GM23338 (cell line): ENCODE measurements at regions not wholly inside any gene's neighbourhood (a gene's known extent, or its start where the extent isn't known, plus 50 kb on each side); places are given as distances from the start of the nearest gene placed in this dataset.

ENCODE experiments used
- ATAC-seq: fragments of 200-7000 bp; cut with Tn5 transposase; 3 replicates; pipeline ENCODE4 v1.9.1; 2020
- DNase-seq: peaks from one replicate; pipeline ENCODE4 v3.0.0-alpha.2; 2015; ENCODE audit warnings: low spot score
- H2AFZ ChIP-seq: fragments of 200-600 bp; sonication (generic); 2 replicates; pipeline ENCODE4 v1.8.0; 2016; ENCODE audit warnings: antibody characterized with exemption, mild to moderate bottlenecking, moderate library complexity
- H3F3A ChIP-seq: fragments of 200-600 bp; sonication (generic); replicated peaks from 2 replicates; pipeline ENCODE4 v1.8.0; 2017; ENCODE audit warnings: antibody characterized with exemption, mixed run types, low read depth
- H3K27ac ChIP-seq: fragments of 200-600 bp; sonication (generic); 2 replicates; pipeline ENCODE4 v1.6.1; 2016; ENCODE audit warnings: low read depth
- H3K27me3 ChIP-seq: fragments of 200-600 bp; sonication (generic); 2 replicates; pipeline ENCODE4 v1.8.0; 2016; ENCODE audit warnings: mild to moderate bottlenecking, mixed run types, moderate library complexity; ENCODE audit not compliant: insufficient read depth
- H3K36me3 ChIP-seq: fragments of 200-600 bp; sonication (generic); 2 replicates; pipeline ENCODE4 v1.8.0; 2016; ENCODE audit warnings: mild to moderate bottlenecking; ENCODE audit not compliant: insufficient read depth
- H3K4me1 ChIP-seq: fragments of 200-600 bp; sonication (generic); 2 replicates; pipeline ENCODE4 v1.8.0; 2016; ENCODE audit warnings: mild to moderate bottlenecking, moderate library complexity; ENCODE audit not compliant: insufficient read depth
- H3K4me2 ChIP-seq: fragments of 200-600 bp; sonication (generic); 2 replicates; pipeline ENCODE4 v1.7.1; 2017; ENCODE audit warnings: mixed run types
- H3K4me3 ChIP-seq: fragments of 200-600 bp; sonication (generic); 2 replicates; pipeline ENCODE4 v1.6.1; 2016; ENCODE audit warnings: mixed run types
- H3K79me2 ChIP-seq: fragments of 200-600 bp; sonication (generic); replicated peaks from 2 replicates; pipeline ENCODE4 v1.8.0; 2017; ENCODE audit warnings: mild to moderate bottlenecking; ENCODE audit not compliant: insufficient read depth
- H3K9me2 ChIP-seq: fragments of 200-600 bp; sonication (generic); 2 replicates; pipeline ENCODE4 v1.8.0; 2017; ENCODE audit not compliant: insufficient read depth
- H4K20me1 ChIP-seq: fragments of 200-600 bp; sonication (generic); replicated peaks from 2 replicates; pipeline ENCODE4 v1.8.0; 2017; ENCODE audit warnings: mild to moderate bottlenecking; ENCODE audit not compliant: insufficient read depth
- H3K27ac Mint-ChIP-seq: 2 replicates; pipeline ENCODE4 v1.8.0; 2020; ENCODE audit warnings: inconsistent platforms, mild to moderate bottlenecking, moderate library complexity, mixed read lengths
- H3K27me3 Mint-ChIP-seq: 3 replicates; pipeline ENCODE4 v1.8.0; 2022; ENCODE audit warnings: low read depth, mild to moderate bottlenecking, moderate library complexity, mixed read lengths, inconsistent platforms; ENCODE audit not compliant: insufficient read depth, poor library complexity
- H3K36me3 Mint-ChIP-seq: 3 replicates; pipeline ENCODE4 v1.8.0; 2021; ENCODE audit warnings: low read depth, mild to moderate bottlenecking, inconsistent platforms, moderate library complexity, mixed read lengths
- H3K4me1 Mint-ChIP-seq: 3 replicates; pipeline ENCODE4 v1.8.0; 2020; ENCODE audit warnings: mild to moderate bottlenecking, inconsistent platforms, mixed read lengths
- H3K4me3 Mint-ChIP-seq: 3 replicates; pipeline ENCODE4 v1.8.0; 2021; ENCODE audit warnings: moderate library complexity, mild to moderate bottlenecking, inconsistent platforms, mixed read lengths
- H3K9me3 Mint-ChIP-seq: 3 replicates; pipeline ENCODE4 v1.8.0; 2020; ENCODE audit warnings: moderate library complexity, mild to moderate bottlenecking, inconsistent platforms, mixed read lengths
- CREB1 ChIP-seq: fragments of 250-450 bp; sonication (Bioruptor Pico); IDR thresholded peaks from 2 replicates; pipeline ENCODE4 v1.5.0; 2020; ENCODE audit warnings: low read depth, mild to moderate bottlenecking, moderate library complexity
- EZH2 ChIP-seq: fragments of 200-600 bp; sonication (generic); IDR thresholded peaks from one replicate; pipeline ENCODE4 v1.8.0; 2017; ENCODE audit warnings: antibody characterized with exemption, mild to moderate bottlenecking, low read depth; ENCODE audit not compliant: unreplicated experiment
- EZH2phosphoT487 ChIP-seq: fragments of 200-600 bp; sonication (generic); IDR thresholded peaks from one replicate; pipeline ENCODE4 v1.8.1; 2018; ENCODE audit warnings: antibody characterized with exemption; ENCODE audit not compliant: unreplicated experiment
- JUNB ChIP-seq: IDR thresholded peaks from one replicate; pipeline ENCODE4 v1.6.1; 2016; ENCODE audit warnings: antibody characterized with exemption; ENCODE audit not compliant: unreplicated experiment
- NANOG ChIP-seq: IDR thresholded peaks from 2 replicates; pipeline ENCODE4 v1.6.1; 2016; ENCODE audit warnings: antibody characterized with exemption, borderline replicate concordance
- POLR2AphosphoS5 ChIP-seq: IDR thresholded peaks from 2 replicates; pipeline ENCODE4 v1.6.1; 2016; ENCODE audit warnings: antibody characterized with exemption, low read depth
- REST ChIP-seq: IDR thresholded peaks from one replicate; pipeline ENCODE4 v1.6.1; 2018; ENCODE audit warnings: antibody characterized with exemption; ENCODE audit not compliant: unreplicated experiment
- STAT1 ChIP-seq: IDR thresholded peaks from one replicate; pipeline ENCODE4 v1.6.1; 2016; ENCODE audit warnings: antibody characterized with exemption; ENCODE audit not compliant: unreplicated experiment
- ZNF114 ChIP-seq: fragments of 250-450 bp; sonication (Bioruptor Pico); IDR thresholded peaks from 2 replicates; pipeline ENCODE4 v1.5.0; 2020; ENCODE audit warnings: mild to moderate bottlenecking, moderate library complexity
- TF ChIP-seq, protein P1 (sequence below): fragments of 250-450 bp; sonication (Bioruptor Pico); IDR thresholded peaks from 2 replicates; pipeline ENCODE4 v1.5.0; 2020; ENCODE audit warnings: mild to moderate bottlenecking, moderate library complexity

DNA sequence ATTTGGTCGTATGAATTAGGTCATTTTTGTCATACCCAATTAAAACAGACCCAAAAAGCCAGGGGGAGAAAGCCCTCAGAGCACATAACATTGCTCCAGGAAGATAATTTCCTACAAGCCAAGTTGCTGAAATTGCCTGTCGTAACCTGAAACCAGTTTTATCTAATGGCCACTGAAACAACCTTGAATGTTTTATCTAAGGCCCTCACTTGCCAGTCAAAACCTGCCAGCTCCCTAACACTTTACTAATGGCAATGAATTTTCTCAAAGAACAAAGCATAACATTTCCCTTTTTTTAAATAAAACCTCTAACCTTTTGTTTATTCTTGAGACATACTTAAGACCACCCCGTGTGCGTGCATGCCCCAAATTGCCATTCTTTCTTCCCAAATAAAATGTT is 496.2 kb upstream of the KLHL1 start (continued):
- TF ChIP-seq, protein P1, sequence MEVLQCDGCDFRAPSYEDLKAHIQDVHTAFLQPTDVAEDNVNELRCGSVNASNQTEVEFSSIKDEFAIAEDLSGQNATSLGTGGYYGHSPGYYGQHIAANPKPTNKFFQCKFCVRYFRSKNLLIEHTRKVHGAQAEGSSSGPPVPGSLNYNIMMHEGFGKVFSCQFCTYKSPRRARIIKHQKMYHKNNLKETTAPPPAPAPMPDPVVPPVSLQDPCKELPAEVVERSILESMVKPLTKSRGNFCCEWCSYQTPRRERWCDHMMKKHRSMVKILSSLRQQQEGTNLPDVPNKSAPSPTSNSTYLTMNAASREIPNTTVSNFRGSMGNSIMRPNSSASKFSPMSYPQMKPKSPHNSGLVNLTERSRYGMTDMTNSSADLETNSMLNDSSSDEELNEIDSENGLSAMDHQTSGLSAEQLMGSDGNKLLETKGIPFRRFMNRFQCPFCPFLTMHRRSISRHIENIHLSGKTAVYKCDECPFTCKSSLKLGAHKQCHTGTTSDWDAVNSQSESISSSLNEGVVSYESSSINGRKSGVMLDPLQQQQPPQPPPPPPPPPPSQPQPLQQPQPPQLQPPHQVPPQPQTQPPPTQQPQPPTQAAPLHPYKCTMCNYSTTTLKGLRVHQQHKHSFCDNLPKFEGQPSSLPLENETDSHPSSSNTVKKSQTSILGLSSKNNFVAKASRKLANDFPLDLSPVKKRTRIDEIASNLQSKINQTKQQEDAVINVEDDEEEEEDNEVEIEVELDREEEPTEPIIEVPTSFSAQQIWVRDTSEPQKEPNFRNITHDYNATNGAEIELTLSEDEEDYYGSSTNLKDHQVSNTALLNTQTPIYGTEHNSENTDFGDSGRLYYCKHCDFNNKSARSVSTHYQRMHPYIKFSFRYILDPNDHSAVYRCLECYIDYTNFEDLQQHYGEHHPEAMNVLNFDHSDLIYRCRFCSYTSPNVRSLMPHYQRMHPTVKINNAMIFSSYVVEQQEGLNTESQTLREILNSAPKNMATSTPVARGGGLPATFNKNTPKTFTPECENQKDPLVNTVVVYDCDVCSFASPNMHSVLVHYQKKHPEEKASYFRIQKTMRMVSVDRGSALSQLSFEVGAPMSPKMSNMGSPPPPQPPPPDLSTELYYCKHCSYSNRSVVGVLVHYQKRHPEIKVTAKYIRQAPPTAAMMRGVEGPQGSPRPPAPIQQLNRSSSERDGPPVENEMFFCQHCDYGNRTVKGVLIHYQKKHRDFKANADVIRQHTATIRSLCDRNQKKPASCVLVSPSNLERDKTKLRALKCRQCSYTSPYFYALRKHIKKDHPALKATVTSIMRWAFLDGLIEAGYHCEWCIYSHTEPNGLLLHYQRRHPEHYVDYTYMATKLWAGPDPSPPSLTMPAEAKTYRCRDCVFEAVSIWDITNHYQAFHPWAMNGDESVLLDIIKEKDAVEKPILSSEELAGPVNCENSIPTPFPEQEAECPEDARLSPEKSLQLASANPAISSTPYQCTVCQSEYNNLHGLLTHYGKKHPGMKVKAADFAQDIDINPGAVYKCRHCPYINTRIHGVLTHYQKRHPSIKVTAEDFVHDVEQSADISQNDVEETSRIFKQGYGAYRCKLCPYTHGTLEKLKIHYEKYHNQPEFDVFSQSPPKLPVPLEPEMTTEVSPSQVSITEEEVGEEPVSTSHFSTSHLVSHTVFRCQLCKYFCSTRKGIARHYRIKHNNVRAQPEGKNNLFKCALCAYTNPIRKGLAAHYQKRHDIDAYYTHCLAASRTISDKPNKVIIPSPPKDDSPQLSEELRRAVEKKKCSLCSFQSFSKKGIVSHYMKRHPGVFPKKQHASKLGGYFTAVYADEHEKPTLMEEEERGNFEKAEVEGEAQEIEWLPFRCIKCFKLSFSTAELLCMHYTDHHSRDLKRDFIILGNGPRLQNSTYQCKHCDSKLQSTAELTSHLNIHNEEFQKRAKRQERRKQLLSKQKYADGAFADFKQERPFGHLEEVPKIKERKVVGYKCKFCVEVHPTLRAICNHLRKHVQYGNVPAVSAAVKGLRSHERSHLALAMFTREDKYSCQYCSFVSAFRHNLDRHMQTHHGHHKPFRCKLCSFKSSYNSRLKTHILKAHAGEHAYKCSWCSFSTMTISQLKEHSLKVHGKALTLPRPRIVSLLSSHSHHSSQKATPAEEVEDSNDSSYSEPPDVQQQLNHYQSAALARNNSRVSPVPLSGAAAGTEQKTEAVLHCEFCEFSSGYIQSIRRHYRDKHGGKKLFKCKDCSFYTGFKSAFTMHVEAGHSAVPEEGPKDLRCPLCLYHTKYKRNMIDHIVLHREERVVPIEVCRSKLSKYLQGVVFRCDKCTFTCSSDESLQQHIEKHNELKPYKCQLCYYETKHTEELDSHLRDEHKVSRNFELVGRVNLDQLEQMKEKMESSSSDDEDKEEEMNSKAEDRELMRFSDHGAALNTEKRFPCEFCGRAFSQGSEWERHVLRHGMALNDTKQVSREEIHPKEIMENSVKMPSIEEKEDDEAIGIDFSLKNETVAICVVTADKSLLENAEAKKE: no peak
- no peak for TF ChIP-seq REST
- no peak for TF ChIP-seq STAT1
- no peak for TF ChIP-seq EZH2
- TF ChIP-seq JUNB: no peak
- no peak for TF ChIP-seq ZNF114 (CRISPR knock-in tag)

GRCh38 chr13:70593716-70594115 is 485.5 kb upstream of the KLHL1 start:
- H3K36me3 Mint-ChIP-seq: no peaks in the 10 kb centered on the region
- no peaks in the 10 kb centered on the region for H3K79me2 ChIP-seq
- no peaks in the 10 kb centered on the region for H3K36me3 ChIP-seq
- H3K4me2 ChIP-seq: no peak overlapping the region
- no peak for TF ChIP-seq EZH2phosphoT487
- no peak for TF ChIP-seq STAT1
- no peak for TF ChIP-seq POLR2AphosphoS5
- TF ChIP-seq CREB1 (CRISPR knock-in tag): no peak
- no peak for TF ChIP-seq REST
- no peak for TF ChIP-seq JUNB
- no peak for TF ChIP-seq ZNF114 (CRISPR knock-in tag)
- TF ChIP-seq NANOG: no peak
- no peaks in the 10 kb centered on the region for H3K27me3 ChIP-seq
- no peaks in the 10 kb centered on the region for H4K20me1 ChIP-seq
- no peak overlapping the region for H3K4me3 ChIP-seq
- no peak overlapping the region for H3K27ac Mint-ChIP-seq
- no peak overlapping the region for H3K4me3 Mint-ChIP-seq
- DNase-seq: no peak
- no peaks in the 10 kb centered on the region for H3K4me1 Mint-ChIP-seq
- H3K9me2 ChIP-seq: no peaks in the 10 kb centered on the region
- no peaks in the 10 kb centered on the region for H3K27me3 Mint-ChIP-seq
- no peaks in the 10 kb centered on the region for H3K4me1 ChIP-seq
- no peak overlapping the region for H3K27ac ChIP-seq
- H3K9me3 Mint-ChIP-seq: no peaks in the 10 kb centered on the region
- no peak for ATAC-seq
- H2AFZ ChIP-seq: no peak overlapping the region
- H3F3A ChIP-seq: no peaks in the 10 kb centered on the region
